CD8-positive, alpha-beta memory T cell (primary cell): ENCODE measurements at regions not wholly inside any gene's neighbourhood (a gene's known extent, or its start where the extent isn't known, plus 50 kb on each side); places are given as distances from the start of the nearest gene placed in this dataset.

Source experiments
- CTCF ChIA-PET: fragments of 350-600 bp; sonication (Branson Sonifier 250); formaldehyde crosslinking; loops from one replicate; lab custom pipeline; 2021; ENCODE audit warnings: antibody characterized with exemption; lab: Charles Lee
- POLR2A ChIA-PET: fragments of 350-600 bp; sonication (Branson Sonifier 250); formaldehyde crosslinking; loops from one replicate; lab custom pipeline; 2021; ENCODE audit warnings: antibody characterized with exemption; lab: Charles Lee
- DNase-seq, 5 donors: peaks; one replicate each; pipeline versions ENCODE4 v3.0.0 to v3.0.0-alpha.2; 2020 to 2022; ENCODE audit warnings: mixed read lengths in 1 of 5
- H3K27ac ChIP-seq: one replicate; pipeline ENCODE4 v1.7.0; 2013; ENCODE audit warnings: low read depth, mild to moderate bottlenecking, low read length, moderate library complexity
- H3K27me3 ChIP-seq: 2 replicates; pipeline ENCODE4 v1.7.0; 2013; ENCODE audit warnings: low read length, mild to moderate bottlenecking; ENCODE audit not compliant: insufficient read depth, poor library complexity, severe bottlenecking
- H3K36me3 ChIP-seq: 2 replicates; pipeline ENCODE4 v1.7.0; 2013; ENCODE audit warnings: mild to moderate bottlenecking, low read length, moderate library complexity; ENCODE audit not compliant: insufficient read depth
- H3K4me1 ChIP-seq: 2 replicates; pipeline ENCODE4 v1.7.0; 2013; ENCODE audit warnings: mild to moderate bottlenecking, low read length, moderate library complexity; ENCODE audit not compliant: insufficient read depth
- H3K4me3 ChIP-seq: 2 replicates; pipeline ENCODE4 v1.7.0; 2013; ENCODE audit warnings: mild to moderate bottlenecking, low read length
- H3K9me3 ChIP-seq: 2 replicates; pipeline ENCODE4 v1.7.0; 2013; ENCODE audit warnings: mild to moderate bottlenecking, low read length
- H3K27ac Mint-ChIP-seq, 8 donors: one replicate each; pipeline ENCODE4 v1.8.0; 2020 to 2021; ENCODE audit warnings: mixed read lengths in 8 of 8, mild to moderate bottlenecking in 6 of 8, inconsistent platforms in 3 of 8, moderate library complexity in 3 of 8
- H3K27me3 Mint-ChIP-seq, 2 donors: one replicate each; pipeline ENCODE4 v1.8.0; 2020 to 2021; ENCODE audit warnings: mixed read lengths in 2 of 2, mild to moderate bottlenecking in 1 of 2, moderate library complexity in 1 of 2
- H3K36me3 Mint-ChIP-seq, 3 donors: one replicate each; pipeline ENCODE4 v1.8.0; 2020 to 2021; ENCODE audit warnings: mixed read lengths in 3 of 3, inconsistent platforms in 1 of 3, mild to moderate bottlenecking in 1 of 3
- H3K4me1 Mint-ChIP-seq, 3 donors: one replicate each; pipeline ENCODE4 v1.8.0; 2020 to 2021; ENCODE audit warnings: mixed read lengths in 3 of 3, inconsistent platforms in 1 of 3, mild to moderate bottlenecking in 1 of 3
- H3K4me3 Mint-ChIP-seq, 7 donors: one replicate each; pipeline ENCODE4 v1.8.0; 2020 to 2021; ENCODE audit warnings: mixed read lengths in 7 of 7, mild to moderate bottlenecking in 6 of 7, moderate library complexity in 4 of 7, inconsistent platforms in 2 of 7
- H3K9me3 Mint-ChIP-seq, 5 donors: one replicate each; pipeline ENCODE4 v1.8.0; 2020 to 2022; ENCODE audit warnings: mixed read lengths in 5 of 5, mild to moderate bottlenecking in 3 of 5, moderate library complexity in 2 of 5, inconsistent platforms in 1 of 5

DNA sequence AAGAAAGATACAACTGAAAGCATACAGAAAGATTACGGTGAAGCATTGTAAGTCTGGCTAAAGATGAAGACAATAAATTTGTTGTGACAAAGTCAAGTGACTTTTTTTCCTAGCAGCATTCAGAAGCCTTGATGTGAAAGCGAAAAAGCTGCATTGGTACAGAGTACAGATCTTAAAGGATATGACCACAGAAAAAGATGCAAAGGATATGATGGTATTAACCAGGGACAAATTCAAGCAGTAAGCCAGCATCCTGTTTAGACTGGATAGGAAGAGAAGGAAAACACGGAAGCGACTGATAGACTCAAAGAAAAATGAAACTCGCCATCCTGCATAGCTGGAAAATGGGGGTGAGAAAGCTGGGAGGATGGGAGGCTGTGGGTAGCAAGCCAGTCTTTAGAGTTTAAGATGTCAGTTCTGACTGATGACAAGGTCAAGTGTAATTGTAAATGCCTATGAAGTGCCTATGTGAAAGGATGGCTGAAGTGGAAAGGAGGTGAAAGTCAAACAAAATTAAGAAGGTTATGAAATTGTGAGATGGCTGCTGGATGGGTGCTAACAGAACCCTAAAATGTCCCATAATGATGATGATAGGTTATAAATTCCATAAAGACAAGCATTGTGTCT lies 92.4 kb downstream of the PHLDA1 start:
- no peak for DNase-seq
- peaks cover 15 to 20% (median 18%) of the 10 kb centered on the region in 3 donors for H3K4me1 Mint-ChIP-seq
- no peak overlapping the region for H3K4me3 Mint-ChIP-seq
- POLR2A ChIA-PET = no interaction called here
- Histone ChIP-seq H3K27ac (no peak overlapping the region), H3K27me3 (no peaks in the 10 kb centered on the region), H3K36me3 (no peaks in the 10 kb centered on the region), H3K4me1 (peaks cover 14% of the 10 kb centered on the region), H3K4me3 (no peak overlapping the region), H3K9me3 (no peaks in the 10 kb centered on the region)
- H3K27ac Mint-ChIP-seq = no peak overlapping the region
- H3K9me3 Mint-ChIP-seq = no peaks in the 10 kb centered on the region
- H3K27me3 Mint-ChIP-seq = no peaks in the 10 kb centered on the region
- no peaks in the 10 kb centered on the region for H3K36me3 Mint-ChIP-seq
- CTCF ChIA-PET = no interaction called here

DNA sequence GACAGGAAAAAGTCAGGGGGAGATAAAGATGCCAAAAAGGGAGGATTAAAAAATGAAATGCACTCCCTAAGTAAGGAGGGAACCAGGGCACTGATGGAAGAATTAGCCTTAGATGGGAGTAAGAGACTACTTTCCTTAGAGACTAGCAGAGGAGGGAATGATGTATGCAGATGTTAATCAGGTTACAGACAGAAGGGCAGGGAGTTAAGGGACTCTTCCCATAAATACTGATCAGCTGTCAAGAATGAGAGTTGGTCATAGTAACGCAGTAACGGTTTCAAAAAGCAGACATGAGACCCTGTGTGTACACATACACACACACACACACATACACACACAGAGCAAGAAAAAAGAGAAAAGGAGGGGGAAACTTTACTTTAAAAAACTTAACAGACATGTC lies 93.4 kb downstream of the PHLDA1 start:
- Mint-ChIP-seq H3K27ac (no peak overlapping the region), H3K9me3 (no peaks in the 10 kb centered on the region), H3K27me3 (no peaks in the 10 kb centered on the region), H3K4me3 (no peak overlapping the region), H3K4me1 (peaks cover 15 to 17% (median 15%) of the 10 kb centered on the region in 3 donors), H3K36me3 (no peaks in the 10 kb centered on the region)
- Histone ChIP-seq H3K4me3 (no peak overlapping the region), H3K9me3 (no peaks in the 10 kb centered on the region), H3K27ac (no peak overlapping the region), H3K36me3 (no peaks in the 10 kb centered on the region), H3K27me3 (no peaks in the 10 kb centered on the region), H3K4me1 (peaks cover 11% of the 10 kb centered on the region)
- DNase-seq = no peak
- CTCF ChIA-PET = no interaction called here
- POLR2A ChIA-PET = no interaction called here

- ChIA-PET POLR2A (no interaction called here), CTCF (no interaction called here)
- Mint-ChIP-seq H3K4me3 (no peak overlapping the region), H3K27me3 (no peaks in the 10 kb centered on the region), H3K9me3 (no peaks in the 10 kb centered on the region), H3K27ac (no peak overlapping the region), H3K4me1 (peaks cover 15 to 17% (median 15%) of the 10 kb centered on the region in 3 donors), H3K36me3 (no peaks in the 10 kb centered on the region)
- H3K27me3 ChIP-seq = no peaks in the 10 kb centered on the region
- H3K27ac ChIP-seq = no peak overlapping the region
- no peak overlapping the region for H3K4me3 ChIP-seq
- no peaks in the 10 kb centered on the region for H3K9me3 ChIP-seq
- no peak for DNase-seq
- H3K36me3 ChIP-seq = no peaks in the 10 kb centered on the region
- H3K4me1 ChIP-seq = peaks cover 11% of the 10 kb centered on the region
These were observed 94.1 kb downstream of the PHLDA1 start for GRCh38 chr12:75937486-75937885.

DNA sequence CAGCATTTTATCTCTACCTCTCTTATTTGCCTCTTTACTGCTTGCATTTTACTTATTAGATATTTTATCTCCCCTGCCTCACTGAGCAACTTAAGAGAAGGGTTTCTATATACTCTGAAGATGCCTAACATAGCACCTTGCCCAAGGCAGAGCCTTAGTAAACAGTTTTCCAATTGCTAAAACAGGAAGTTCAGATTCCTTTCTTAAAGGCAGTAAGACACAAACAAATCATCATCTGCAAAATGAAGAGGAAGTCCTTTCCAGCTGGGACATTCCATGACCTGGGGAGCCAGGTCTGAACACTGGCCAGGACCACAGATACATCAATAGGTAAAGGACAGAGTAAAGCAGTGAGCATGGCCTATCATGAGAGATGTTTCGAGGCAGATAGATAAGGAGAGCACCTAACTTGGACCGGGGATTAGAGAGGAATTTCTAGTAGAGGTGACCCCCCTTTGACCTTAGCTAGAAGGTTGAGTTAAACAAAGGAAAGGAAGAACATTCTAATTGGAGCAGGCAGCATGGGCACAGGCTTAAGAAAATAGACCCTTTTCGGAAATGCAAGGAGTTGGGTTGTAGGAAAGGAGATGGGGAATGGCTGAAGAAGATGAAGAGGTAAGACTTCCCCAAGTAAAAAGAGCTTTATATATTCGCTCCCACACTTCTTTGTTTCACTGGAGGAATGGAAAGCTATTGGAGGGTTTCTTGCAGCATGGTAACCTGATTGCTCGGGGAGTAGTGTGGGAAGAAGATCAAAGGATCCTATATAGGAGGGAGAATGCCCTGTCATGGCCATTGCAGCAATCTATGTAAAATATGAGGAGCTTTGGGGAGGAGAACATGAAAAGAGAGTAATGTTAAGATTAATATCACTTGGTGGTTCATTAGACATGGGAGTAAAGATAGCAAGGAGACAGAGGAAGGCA lies 94.8 kb downstream of the PHLDA1 start:
- Histone ChIP-seq H3K4me3 (no peak overlapping the region), H3K27me3 (no peaks in the 10 kb centered on the region), H3K9me3 (no peaks in the 10 kb centered on the region), H3K36me3 (no peaks in the 10 kb centered on the region), H3K4me1 (peaks cover 11% of the 10 kb centered on the region), H3K27ac (no peak overlapping the region)
- Mint-ChIP-seq H3K27me3 (no peaks in the 10 kb centered on the region), H3K27ac (no peak overlapping the region), H3K4me3 (no peak overlapping the region), H3K4me1 (peaks cover 15 to 17% (median 15%) of the 10 kb centered on the region in 3 donors), H3K9me3 (no peaks in the 10 kb centered on the region), H3K36me3 (no peaks in the 10 kb centered on the region)
- POLR2A ChIA-PET = no interaction called here
- CTCF ChIA-PET = no interaction called here
- no peak for DNase-seq

DNA sequence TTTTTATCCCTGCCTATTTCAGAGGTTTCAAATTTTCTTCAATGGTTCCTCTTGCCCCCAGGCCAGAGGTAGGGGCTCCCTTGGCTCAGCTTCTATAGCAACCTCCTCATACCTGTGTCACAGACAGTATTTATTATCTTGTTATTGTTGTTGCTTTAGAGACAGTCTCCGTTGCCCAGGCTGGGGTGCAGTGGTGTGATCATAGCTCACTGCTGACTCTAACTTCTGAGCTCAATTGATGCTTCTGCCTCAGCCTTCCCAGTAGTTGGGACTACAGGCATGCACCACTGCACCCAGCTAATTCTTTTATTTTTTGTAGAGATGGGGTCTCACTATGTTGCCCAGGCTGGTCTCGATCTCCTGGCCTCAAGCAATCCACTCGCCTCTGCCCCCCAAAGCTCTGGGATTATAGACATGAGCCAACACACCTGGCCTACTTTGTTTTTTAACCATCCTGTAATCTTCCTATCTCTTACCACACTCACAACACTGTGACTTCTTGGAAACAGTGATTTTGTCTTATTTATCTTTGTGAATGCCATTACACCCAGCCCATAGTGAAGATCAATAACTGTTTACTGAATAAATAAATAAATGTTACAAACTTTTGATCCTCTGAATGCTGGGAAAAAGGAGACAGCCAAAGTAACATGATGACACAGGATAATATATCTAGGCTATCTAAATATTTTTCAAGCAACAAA lies 95.9 kb downstream of the PHLDA1 start:
- Mint-ChIP-seq H3K4me3 (peak overlapping the region in 1 of 7 donors; percentile 4), H3K36me3 (no peaks in the 10 kb centered on the region), H3K4me1 (peaks cover 15 to 17% (median 15%) of the 10 kb centered on the region in 3 donors), H3K27ac (peak overlapping the region in 2 of 8 donors; percentile 9 to 72), H3K27me3 (peaks cover 0 to 2% of the 10 kb centered on the region in 2 donors), H3K9me3 (no peaks in the 10 kb centered on the region)
- ChIA-PET POLR2A (interaction anchor here (1.1 kb wide), 1 partner anchor 85 kb away, joined by 4 read pairs; no protein-coding TSS in a partner anchor), CTCF (no interaction called here)
- Histone ChIP-seq H3K27me3 (no peaks in the 10 kb centered on the region), H3K27ac (no peak overlapping the region), H3K4me1 (peaks cover 11% of the 10 kb centered on the region), H3K4me3 (no peak overlapping the region), H3K9me3 (no peaks in the 10 kb centered on the region), H3K36me3 (no peaks in the 10 kb centered on the region)
- no peak for DNase-seq

- Histone ChIP-seq H3K27me3 (no peaks in the 10 kb centered on the region), H3K4me1 (peaks cover 11% of the 10 kb centered on the region), H3K36me3 (no peaks in the 10 kb centered on the region), H3K4me3 (no peak overlapping the region), H3K9me3 (no peaks in the 10 kb centered on the region), H3K27ac (no peak overlapping the region)
- POLR2A ChIA-PET = no interaction called here
- DNase-seq = no peak
- CTCF ChIA-PET = interaction anchor here (1.0 kb wide), 1 partner anchor 97 kb away, joined by 3 read pairs; no protein-coding TSS in a partner anchor
- Mint-ChIP-seq H3K4me1 (peaks cover 13 to 17% (median 15%) of the 10 kb centered on the region in 3 donors), H3K4me3 (no peak overlapping the region), H3K27ac (peak overlapping the region in 1 of 8 donors; percentile 55), H3K36me3 (no peaks in the 10 kb centered on the region), H3K9me3 (no peaks in the 10 kb centered on the region), H3K27me3 (peaks cover 0 to 2% of the 10 kb centered on the region in 2 donors)
These were observed 98.5 kb downstream of the PHLDA1 start for GRCh38 chr12:75933101-75933500.

GRCh38 chr12:75932241-75932640 lies 99.3 kb downstream of the PHLDA1 start:
- Histone ChIP-seq H3K4me3 (no peak overlapping the region), H3K4me1 (peaks cover 11% of the 10 kb centered on the region), H3K9me3 (no peaks in the 10 kb centered on the region), H3K27ac (no peak overlapping the region), H3K36me3 (no peaks in the 10 kb centered on the region), H3K27me3 (no peaks in the 10 kb centered on the region)
- ChIA-PET POLR2A (no interaction called here), CTCF (interaction anchor here (1.7 kb wide), 1 partner anchor 99 kb away, joined by 6 read pairs; the partner anchor contains the start of gene PHLDA1)
- no peak for DNase-seq
- H3K4me3 Mint-ChIP-seq = no peak overlapping the region
- H3K4me1 Mint-ChIP-seq = peaks cover 13 to 17% (median 15%) of the 10 kb centered on the region in 3 donors
- H3K36me3 Mint-ChIP-seq = no peaks in the 10 kb centered on the region
- peaks cover 0 to 2% of the 10 kb centered on the region in 2 donors for H3K27me3 Mint-ChIP-seq
- no peak overlapping the region for H3K27ac Mint-ChIP-seq
- no peaks in the 10 kb centered on the region for H3K9me3 Mint-ChIP-seq
